Thyroid gland (tissue), 4 donors: ENCODE measurements at regions not wholly inside any gene's neighbourhood (a gene's known extent, or its start where the extent isn't known, plus 50 kb on each side); places are given as distances from the start of the nearest gene placed in this dataset.

Source experiments
- POLR2A ChIP-seq, 2 donors: fragments of 450-650 bp; IDR thresholded peaks; one replicate each; pipeline ENCODE4 v1.6.1; 2017; ENCODE audit warnings: antibody characterized with exemption in 2 of 2, mild to moderate bottlenecking in 2 of 2, moderate library complexity in 1 of 2
- TF ChIP-seq, protein P1 (sequence below), 6 experiments: fragments of 200-600 bp in 3 of 6; fragments of 450-650 bp in 3 of 6; sonication (generic) in 3 of 6; IDR thresholded peaks; one replicate each; pipeline ENCODE4 v1.5.1; 2016 to 2019; ENCODE audit warnings: antibody characterized with exemption in 6 of 6, mild to moderate bottlenecking in 2 of 6, inconsistent platforms in 1 of 6, moderate library complexity in 1 of 6

DNA sequence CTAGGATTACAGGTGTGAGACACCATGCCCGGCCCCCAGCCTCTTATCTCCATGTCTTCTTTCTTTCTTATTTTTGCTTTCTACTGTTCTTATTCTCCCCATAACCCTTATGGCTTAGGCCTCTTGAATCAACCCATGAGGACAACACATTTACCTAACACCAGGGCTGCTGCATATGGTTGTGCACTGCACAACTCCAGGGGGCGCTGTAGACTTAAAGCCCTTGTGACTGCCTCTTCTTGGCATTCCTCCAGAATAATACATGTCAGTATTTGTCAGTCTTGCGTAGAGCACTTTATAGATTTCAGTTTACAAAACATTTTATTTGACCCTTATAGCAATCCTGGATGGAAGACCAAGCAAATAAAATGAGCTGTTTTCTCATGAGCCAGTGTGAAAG lies 225.0 kb upstream of the SALL1 start:
- TF ChIP-seq, protein P1, sequence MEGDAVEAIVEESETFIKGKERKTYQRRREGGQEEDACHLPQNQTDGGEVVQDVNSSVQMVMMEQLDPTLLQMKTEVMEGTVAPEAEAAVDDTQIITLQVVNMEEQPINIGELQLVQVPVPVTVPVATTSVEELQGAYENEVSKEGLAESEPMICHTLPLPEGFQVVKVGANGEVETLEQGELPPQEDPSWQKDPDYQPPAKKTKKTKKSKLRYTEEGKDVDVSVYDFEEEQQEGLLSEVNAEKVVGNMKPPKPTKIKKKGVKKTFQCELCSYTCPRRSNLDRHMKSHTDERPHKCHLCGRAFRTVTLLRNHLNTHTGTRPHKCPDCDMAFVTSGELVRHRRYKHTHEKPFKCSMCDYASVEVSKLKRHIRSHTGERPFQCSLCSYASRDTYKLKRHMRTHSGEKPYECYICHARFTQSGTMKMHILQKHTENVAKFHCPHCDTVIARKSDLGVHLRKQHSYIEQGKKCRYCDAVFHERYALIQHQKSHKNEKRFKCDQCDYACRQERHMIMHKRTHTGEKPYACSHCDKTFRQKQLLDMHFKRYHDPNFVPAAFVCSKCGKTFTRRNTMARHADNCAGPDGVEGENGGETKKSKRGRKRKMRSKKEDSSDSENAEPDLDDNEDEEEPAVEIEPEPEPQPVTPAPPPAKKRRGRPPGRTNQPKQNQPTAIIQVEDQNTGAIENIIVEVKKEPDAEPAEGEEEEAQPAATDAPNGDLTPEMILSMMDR (IDR thresholded peaks at IDR 0.05), result no peak
- TF ChIP-seq POLR2A (IDR thresholded peaks at IDR 0.05), result no peak
